ENCODE measurements at regions not wholly inside any gene's neighbourhood (a gene's known extent, or its start where the extent isn't known, plus 50 kb on each side); places are given as distances from the start of the nearest gene placed in this dataset.

DNA sequence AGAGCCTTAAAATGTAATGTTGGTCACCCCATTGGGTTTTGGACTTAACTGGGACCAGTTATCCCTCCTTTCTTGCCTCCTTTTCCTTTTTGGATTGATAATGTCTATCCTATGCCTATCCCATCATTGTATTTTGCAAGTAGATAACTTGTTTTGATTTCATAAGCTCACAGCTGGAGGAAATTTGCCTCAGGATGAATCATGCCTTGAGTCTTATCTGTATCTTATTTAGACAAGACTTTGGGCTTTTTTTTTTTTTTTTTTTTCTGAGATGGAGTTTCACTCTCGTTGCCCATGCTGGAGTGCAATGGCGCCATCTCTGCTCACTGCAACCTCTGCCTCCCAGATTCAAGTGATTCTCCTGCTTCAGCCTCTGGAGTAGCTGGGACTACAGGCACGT, 443.3 kb downstream of the DNAH5 start:
- no peak overlapping the region for H3K23ac ChIP-seq (ENCODE audit: low read length)
- H3K18ac ChIP-seq (ENCODE audit: low read length), result no peak overlapping the region
- H3K36me3 ChIP-seq (ENCODE audit: control insufficient read depth in 1 of 2, insufficient read depth in 2 of 2, low read length in 2 of 2), result no peaks in the 10 kb centered on the region
- H3K79me2 ChIP-seq (ENCODE audit: control insufficient read depth, insufficient read depth, low read length, poor library complexity), result no peaks in the 10 kb centered on the region
- H4K91ac ChIP-seq (ENCODE audit: low read depth, low read length), result no peak overlapping the region
- no peaks in the 10 kb centered on the region for H3K27me3 ChIP-seq (ENCODE audit: insufficient read depth, low read length)
- H2BK120ac ChIP-seq (ENCODE audit: insufficient read depth, low read length, poor library complexity), result no peak overlapping the region
- H2BK12ac ChIP-seq (ENCODE audit: low read length), result no peak overlapping the region
- H2AK5ac ChIP-seq (ENCODE audit: low read length), result no peak overlapping the region
- peaks cover 2 to 3% of the 10 kb centered on the region in 2 experiments for H3K4me1 ChIP-seq (ENCODE audit: control insufficient read depth in 1 of 2, insufficient read depth in 2 of 2, low read length in 2 of 2)
- no peak overlapping the region for H2AFZ ChIP-seq (ENCODE audit: insufficient read depth, low read length, poor library complexity)
- no peak overlapping the region for H3K4me3 ChIP-seq (ENCODE audit: low read depth, low read length)
- no peak overlapping the region for H2BK5ac ChIP-seq (ENCODE audit: low read depth, low read length, poor library complexity)
- no peak overlapping the region for H3K9ac ChIP-seq (ENCODE audit: low read length)
- H4K8ac ChIP-seq (ENCODE audit: low read depth, low read length), result no peak overlapping the region
- H3K4me2 ChIP-seq (ENCODE audit: low read length), result no peak overlapping the region
- no peak overlapping the region for H3K14ac ChIP-seq (ENCODE audit: low read length)
- WGBS (ENCODE audit: extremely low coverage, insufficient coverage, insufficient read length), result no CpG with 5 or more reads among the region's 3 CpGs
- DNase-seq, result peak; percentile 35 to 74
- no peak overlapping the region for H4K12ac ChIP-seq (ENCODE audit: low read depth, low read length)
- no peaks in the 10 kb centered on the region for H3K79me1 ChIP-seq (ENCODE audit: low read length)
- no peak overlapping the region for H3K27ac ChIP-seq (ENCODE audit: low read depth, low read length)
- no peaks in the 10 kb centered on the region for H3K9me3 ChIP-seq (ENCODE audit: insufficient read depth, low read depth, low read length)
- H3K4ac ChIP-seq (ENCODE audit: low read depth, low read length), result no peak overlapping the region

GRCh38 chr5:13498279-13498678, 446.2 kb downstream of the DNAH5 start:
- DNase-seq, result no peak
- H3K27me3 ChIP-seq (ENCODE audit: insufficient read depth, low read length), result no peaks in the 10 kb centered on the region
- H4K91ac ChIP-seq (ENCODE audit: low read depth, low read length), result no peak overlapping the region
- no peaks in the 10 kb centered on the region for H3K79me2 ChIP-seq (ENCODE audit: control insufficient read depth, insufficient read depth, low read length, poor library complexity)
- H3K4me2 ChIP-seq (ENCODE audit: low read length), result no peak overlapping the region
- no peak overlapping the region for H3K23ac ChIP-seq (ENCODE audit: low read length)
- no peak overlapping the region for H4K12ac ChIP-seq (ENCODE audit: low read depth, low read length)
- H2BK120ac ChIP-seq (ENCODE audit: insufficient read depth, low read length, poor library complexity), result no peak overlapping the region
- H3K36me3 ChIP-seq (ENCODE audit: control insufficient read depth in 1 of 2, insufficient read depth in 2 of 2, low read length in 2 of 2), result no peaks in the 10 kb centered on the region
- peaks cover 5% of the 10 kb centered on the region in 2 experiments for H3K4me1 ChIP-seq (ENCODE audit: control insufficient read depth in 1 of 2, insufficient read depth in 2 of 2, low read length in 2 of 2)
- no peak overlapping the region for H2AFZ ChIP-seq (ENCODE audit: insufficient read depth, low read length, poor library complexity)
- no peak overlapping the region for H2AK5ac ChIP-seq (ENCODE audit: low read length)
- no peak overlapping the region for H3K9ac ChIP-seq (ENCODE audit: low read length)
- H3K4ac ChIP-seq (ENCODE audit: low read depth, low read length), result no peak overlapping the region
- H4K8ac ChIP-seq (ENCODE audit: low read depth, low read length), result no peak overlapping the region
- H3K9me3 ChIP-seq (ENCODE audit: insufficient read depth, low read depth, low read length), result peaks cover 5% of the 10 kb centered on the region
- H3K4me3 ChIP-seq (ENCODE audit: low read depth, low read length), result no peak overlapping the region
- H3K27ac ChIP-seq (ENCODE audit: low read depth, low read length), result no peak overlapping the region
- H3K14ac ChIP-seq (ENCODE audit: low read length), result no peak overlapping the region
- H2BK12ac ChIP-seq (ENCODE audit: low read length), result no peak overlapping the region
- H2BK5ac ChIP-seq (ENCODE audit: low read depth, low read length, poor library complexity), result no peak overlapping the region
- H3K79me1 ChIP-seq (ENCODE audit: low read length), result peaks cover 2% of the 10 kb centered on the region
- H3K18ac ChIP-seq (ENCODE audit: low read length), result no peak overlapping the region

- H3K79me2 ChIP-seq (ENCODE audit: control insufficient read depth, insufficient read depth, low read length, poor library complexity), result no peaks in the 10 kb centered on the region
- no peak overlapping the region for H3K18ac ChIP-seq (ENCODE audit: low read length)
- H2AK5ac ChIP-seq (ENCODE audit: low read length), result no peak overlapping the region
- H3K4ac ChIP-seq (ENCODE audit: low read depth, low read length), result no peak overlapping the region
- no peak overlapping the region for H3K4me2 ChIP-seq (ENCODE audit: low read length)
- H2BK5ac ChIP-seq (ENCODE audit: low read depth, low read length, poor library complexity), result no peak overlapping the region
- no peaks in the 10 kb centered on the region for H3K9me3 ChIP-seq (ENCODE audit: insufficient read depth, low read depth, low read length)
- H3K23ac ChIP-seq (ENCODE audit: low read length), result no peak overlapping the region
- H3K9ac ChIP-seq (ENCODE audit: low read length), result no peak overlapping the region
- no CpG with 5 or more reads among the region's 8 CpGs for WGBS (ENCODE audit: extremely low coverage, insufficient coverage, insufficient read length)
- H4K8ac ChIP-seq (ENCODE audit: low read depth, low read length), result no peak overlapping the region
- no peaks in the 10 kb centered on the region for H3K36me3 ChIP-seq (ENCODE audit: control insufficient read depth in 1 of 2, insufficient read depth in 2 of 2, low read length in 2 of 2)
- H2BK120ac ChIP-seq (ENCODE audit: insufficient read depth, low read length, poor library complexity), result no peak overlapping the region
- H3K4me1 ChIP-seq (ENCODE audit: control insufficient read depth in 1 of 2, insufficient read depth in 2 of 2, low read length in 2 of 2), result peaks cover 1 to 2% of the 10 kb centered on the region in 2 experiments
- no peak overlapping the region for H3K4me3 ChIP-seq (ENCODE audit: low read depth, low read length)
- no peak overlapping the region for H3K14ac ChIP-seq (ENCODE audit: low read length)
- no peak overlapping the region for H4K91ac ChIP-seq (ENCODE audit: low read depth, low read length)
- H2AFZ ChIP-seq (ENCODE audit: insufficient read depth, low read length, poor library complexity), result no peak overlapping the region
- no peaks in the 10 kb centered on the region for H3K27me3 ChIP-seq (ENCODE audit: insufficient read depth, low read length)
- H3K27ac ChIP-seq (ENCODE audit: low read depth, low read length), result no peak overlapping the region
- H3K79me1 ChIP-seq (ENCODE audit: low read length), result peaks cover 1% of the 10 kb centered on the region
- no peak overlapping the region for H4K12ac ChIP-seq (ENCODE audit: low read depth, low read length)
- H2BK12ac ChIP-seq (ENCODE audit: low read length), result no peak overlapping the region
- no peak for DNase-seq
Measured at GRCh38 chr5:13488254-13488931, 456.1 kb downstream of the DNAH5 start.

DNA sequence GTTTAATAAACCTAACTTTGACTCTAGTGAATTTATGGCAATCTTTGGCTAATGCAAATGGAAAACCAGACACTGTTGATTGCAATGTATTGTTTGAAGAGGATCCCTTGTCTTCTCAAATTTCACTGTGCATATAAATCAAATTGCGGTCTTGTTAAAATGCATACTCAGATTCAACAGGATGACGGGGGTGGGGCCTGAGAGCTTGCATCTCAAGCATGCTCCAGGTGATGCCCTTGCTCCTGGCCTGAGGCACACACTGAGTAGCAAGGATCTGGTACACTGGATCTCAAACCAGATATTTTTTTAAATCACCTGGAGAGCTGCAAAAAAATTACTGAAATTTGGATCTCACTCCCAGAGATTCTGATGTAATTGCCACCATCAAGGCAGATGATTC, 463.7 kb downstream of the DNAH5 start:
- no peak overlapping the region for H3K4me2 ChIP-seq (ENCODE audit: low read length)
- DNase-seq, result no peak
- no peak overlapping the region for H3K27ac ChIP-seq (ENCODE audit: low read depth, low read length)
- WGBS (ENCODE audit: extremely low coverage, insufficient coverage, insufficient read length), result no CpG with 5 or more reads among the region's 2 CpGs
- H3K18ac ChIP-seq (ENCODE audit: low read length), result no peak overlapping the region
- H2BK12ac ChIP-seq (ENCODE audit: low read length), result no peak overlapping the region
- no peak overlapping the region for H4K8ac ChIP-seq (ENCODE audit: low read depth, low read length)
- no peak overlapping the region for H4K91ac ChIP-seq (ENCODE audit: low read depth, low read length)
- H3K9ac ChIP-seq (ENCODE audit: low read length), result no peak overlapping the region
- no peaks in the 10 kb centered on the region for H3K9me3 ChIP-seq (ENCODE audit: insufficient read depth, low read depth, low read length)
- no peaks in the 10 kb centered on the region for H3K79me1 ChIP-seq (ENCODE audit: low read length)
- no peak overlapping the region for H3K14ac ChIP-seq (ENCODE audit: low read length)
- H2BK5ac ChIP-seq (ENCODE audit: low read depth, low read length, poor library complexity), result no peak overlapping the region
- no peak overlapping the region for H3K4me3 ChIP-seq (ENCODE audit: low read depth, low read length)
- no peaks in the 10 kb centered on the region for H3K27me3 ChIP-seq (ENCODE audit: insufficient read depth, low read length)
- no peaks in the 10 kb centered on the region for H3K79me2 ChIP-seq (ENCODE audit: control insufficient read depth, insufficient read depth, low read length, poor library complexity)
- H2AFZ ChIP-seq (ENCODE audit: insufficient read depth, low read length, poor library complexity), result no peak overlapping the region
- H3K23ac ChIP-seq (ENCODE audit: low read length), result no peak overlapping the region
- no peak overlapping the region for H4K12ac ChIP-seq (ENCODE audit: low read depth, low read length)
- H2BK120ac ChIP-seq (ENCODE audit: insufficient read depth, low read length, poor library complexity), result no peak overlapping the region
- H3K4ac ChIP-seq (ENCODE audit: low read depth, low read length), result no peak overlapping the region
- H3K4me1 ChIP-seq (ENCODE audit: control insufficient read depth in 1 of 2, insufficient read depth in 2 of 2, low read length in 2 of 2), result no peaks in the 10 kb centered on the region
- no peak overlapping the region for H2AK5ac ChIP-seq (ENCODE audit: low read length)
- no peaks in the 10 kb centered on the region for H3K36me3 ChIP-seq (ENCODE audit: control insufficient read depth in 1 of 2, insufficient read depth in 2 of 2, low read length in 2 of 2)

All from trophoblast cell (in vitro differentiated cells and primary cell).